Colon (tissue), 2 donors: ENCODE measurements at regions not wholly inside any gene's neighbourhood (a gene's known extent, or its start where the extent isn't known, plus 50 kb on each side); places are given as distances from the start of the nearest gene placed in this dataset.

ENCODE experiments used
- FAIRE-seq: peaks from 2 replicates; lab custom pipeline; 2012; peaks lifted over from hg19 to GRCh38; lab: Jason Lieb, UNC
- donor health status: control.
- donor health status: control.

- no peak for FAIRE-seq
These were observed 74.1 kb upstream of the NANOGP8 start for GRCh38 chr15:35159170-35159569.

- FAIRE-seq: no peak
These were observed 66.7 kb upstream of the NANOGP8 start for GRCh38 chr15:35151782-35152181.

- no peak for FAIRE-seq
These were observed 66.3 kb upstream of the NANOGP8 start for GRCh38 chr15:35151381-35151780.

- no peak for FAIRE-seq
These were observed 65.3 kb upstream of the NANOGP8 start for GRCh38 chr15:35150361-35150760.

GRCh38 chr15:35145336-35145735 is 60.2 kb upstream of the NANOGP8 start:
- no peak for FAIRE-seq

GRCh38 chr15:35142578-35142977 is 57.5 kb upstream of the NANOGP8 start:
- FAIRE-seq: no peak

- FAIRE-seq: no peak
These were observed 56.8 kb upstream of the NANOGP8 start for GRCh38 chr15:35141743-35142471.

- no peak for FAIRE-seq
These were observed 54.7 kb upstream of the NANOGP8 start for GRCh38 chr15:35139822-35140221.

GRCh38 chr15:35137190-35137574 is 52.1 kb upstream of the NANOGP8 start:
- FAIRE-seq: no peak

- no peak for FAIRE-seq
These were observed 51.5 kb upstream of the NANOGP8 start for GRCh38 chr15:35136321-35137189.
